HT-29 (cell line): ENCODE measurements at regions not wholly inside any gene's neighbourhood (a gene's known extent, or its start where the extent isn't known, plus 50 kb on each side); places are given as distances from the start of the nearest gene placed in this dataset.
A peak's percentile ranks its signal among the peaks of the same experiment; 100 is the strongest.

Experiments
- DNase-seq: peaks from one replicate; pipeline ENCODE4 v3.0.0-alpha.2; 2015; ENCODE audit warnings: low spot score

- DNase-seq: no peak
Measured at GRCh38 chr7:18405726-18406125, 89.8 kb upstream of the HDAC9 start.

GRCh38 chr7:18407385-18407784 is 88.2 kb upstream of the HDAC9 start:
- no peak for DNase-seq

GRCh38 chr7:18408461-18408860 is 87.1 kb upstream of the HDAC9 start:
- DNase-seq: no peak

- DNase-seq: no peak
Measured at GRCh38 chr7:18408868-18409267, 86.7 kb upstream of the HDAC9 start.

GRCh38 chr7:18413447-18413846 is 82.1 kb upstream of the HDAC9 start:
- DNase-seq: no peak

- DNase-seq: no peak
Measured at GRCh38 chr7:18414885-18415284, 80.7 kb upstream of the HDAC9 start.

- no peak for DNase-seq
Measured at GRCh38 chr7:18416988-18417387, 78.6 kb upstream of the HDAC9 start.

- no peak for DNase-seq
Measured at GRCh38 chr7:18419456-18419855, 76.1 kb upstream of the HDAC9 start.

GRCh38 chr7:18420108-18420507 is 75.4 kb upstream of the HDAC9 start:
- no peak for DNase-seq

GRCh38 chr7:18420748-18421147 is 74.8 kb upstream of the HDAC9 start:
- no peak for DNase-seq

- DNase-seq: no peak
Measured at GRCh38 chr7:18421297-18422002, 74.1 kb upstream of the HDAC9 start.

- DNase-seq: no peak
Measured at GRCh38 chr7:18425227-18425626, 70.3 kb upstream of the HDAC9 start.

GRCh38 chr7:18425838-18426445 is 69.6 kb upstream of the HDAC9 start:
- DNase-seq: no peak

GRCh38 chr7:18426564-18427226 is 68.9 kb upstream of the HDAC9 start:
- DNase-seq: peak; percentile 22

- no peak for DNase-seq
Measured at GRCh38 chr7:18429547-18429946, 66.0 kb upstream of the HDAC9 start.

GRCh38 chr7:18430810-18431209 is 64.7 kb upstream of the HDAC9 start:
- no peak for DNase-seq

- DNase-seq: no peak
Measured at GRCh38 chr7:18434171-18434570, 61.4 kb upstream of the HDAC9 start.

GRCh38 chr7:18437101-18437500 is 58.4 kb upstream of the HDAC9 start:
- DNase-seq: no peak

GRCh38 chr7:18440934-18441333 is 54.6 kb upstream of the HDAC9 start:
- no peak for DNase-seq

- DNase-seq: no peak
Measured at GRCh38 chr7:18444826-18445225, 50.7 kb upstream of the HDAC9 start.

GRCh38 chr7:18445483-18445882 is 50.1 kb upstream of the HDAC9 start:
- no peak for DNase-seq
